Mesenchymal stem cell (in vitro differentiated cells and primary cell): ENCODE measurements at regions not wholly inside any gene's neighbourhood (a gene's known extent, or its start where the extent isn't known, plus 50 kb on each side); places are given as distances from the start of the nearest gene placed in this dataset.

Experiments used
- DNase-seq: peaks from one replicate; pipeline ENCODE4 v3.0.0-alpha.2; 2013
- H2AFZ ChIP-seq: one replicate; pipeline ENCODE4 v1.6.1; 2013; ENCODE audit warnings: low read depth, mild to moderate bottlenecking, control low read depth, inconsistent platforms, low read length, moderate library complexity
- H2AK5ac ChIP-seq: 2 replicates; pipeline ENCODE4 v1.6.1; 2013; ENCODE audit warnings: low read length, moderate library complexity, mild to moderate bottlenecking, inconsistent platforms; ENCODE audit not compliant: severe bottlenecking
- H2BK120ac ChIP-seq: one replicate; pipeline ENCODE4 v1.6.1; 2013; ENCODE audit warnings: low read depth, mild to moderate bottlenecking, inconsistent platforms, low read length, moderate library complexity
- H2BK12ac ChIP-seq, 2 experiments: one replicate each; pipeline ENCODE4 v1.6.1; 2013; ENCODE audit warnings: inconsistent platforms in 2 of 2, low read length in 2 of 2, mild to moderate bottlenecking in 2 of 2, moderate library complexity in 2 of 2, control low read depth in 1 of 2
- H2BK15ac ChIP-seq: one replicate; pipeline ENCODE4 v1.6.1; 2013; ENCODE audit warnings: mild to moderate bottlenecking, low read depth, inconsistent platforms; ENCODE audit not compliant: poor library complexity, severe bottlenecking
- H2BK5ac ChIP-seq: 2 replicates; pipeline ENCODE4 v1.6.1; 2013; ENCODE audit warnings: low read depth, mild to moderate bottlenecking, low read length, control low read depth, inconsistent platforms; ENCODE audit not compliant: poor library complexity, severe bottlenecking
- H3K14ac ChIP-seq, 2 experiments: one replicate each; pipeline ENCODE4 v1.6.1; 2013; ENCODE audit warnings: inconsistent platforms in 2 of 2, low read length in 2 of 2, control low read depth in 1 of 2, mild to moderate bottlenecking in 1 of 2, moderate library complexity in 1 of 2
- H3K18ac ChIP-seq, 2 experiments: one replicate each; pipeline ENCODE4 v1.6.1; 2013; ENCODE audit warnings: inconsistent platforms in 2 of 2, low read length in 2 of 2, control low read depth in 1 of 2, low read depth in 1 of 2, mild to moderate bottlenecking in 1 of 2
- H3K23ac ChIP-seq, 2 experiments: one replicate each; pipeline ENCODE4 v1.6.1; 2013; ENCODE audit warnings: inconsistent platforms in 2 of 2, low read length in 2 of 2, mild to moderate bottlenecking in 2 of 2, moderate library complexity in 2 of 2, control low read depth in 1 of 2
- H3K27ac ChIP-seq: 2 replicates; pipeline ENCODE4 v1.5.1; 2013; ENCODE audit warnings: mild to moderate bottlenecking, moderate library complexity, low read length, control low read depth, inconsistent platforms; ENCODE audit not compliant: poor library complexity, severe bottlenecking
- H3K27me3 ChIP-seq, 2 experiments: 2 replicates each; pipeline versions ENCODE4 v1.6.1 to v1.7.0; 2013; ENCODE audit warnings: low read length in 2 of 2, mild to moderate bottlenecking in 2 of 2, moderate library complexity in 2 of 2, control low read depth in 1 of 2, inconsistent platforms in 1 of 2; ENCODE audit not compliant: control insufficient read depth in 1 of 2, insufficient read depth in 1 of 2
- H3K36me3 ChIP-seq, 2 experiments: 2 replicates each; pipeline versions ENCODE4 v1.6.1 to v1.7.0; 2013; ENCODE audit warnings: low read length in 2 of 2, control low read depth in 1 of 2, inconsistent platforms in 1 of 2, low read depth in 1 of 2, mild to moderate bottlenecking in 1 of 2; ENCODE audit not compliant: insufficient read depth in 2 of 2, control insufficient read depth in 1 of 2
- H3K4ac ChIP-seq, 2 experiments: one replicate each; pipeline ENCODE4 v1.6.1; 2013; ENCODE audit warnings: inconsistent platforms in 2 of 2, low read length in 2 of 2, mild to moderate bottlenecking in 2 of 2, moderate library complexity in 2 of 2, control low read depth in 1 of 2, low read depth in 1 of 2
- H3K4me1 ChIP-seq: 2 replicates; pipeline ENCODE4 v1.6.1; 2013; ENCODE audit warnings: low read depth, low read length, control low read depth; ENCODE audit not compliant: control insufficient read depth, insufficient read depth
- H3K4me2 ChIP-seq: 2 replicates; pipeline ENCODE4 v1.6.1; 2013; ENCODE audit warnings: low read length, mild to moderate bottlenecking, inconsistent platforms; ENCODE audit not compliant: poor library complexity, severe bottlenecking
- H3K4me3 ChIP-seq, 2 experiments: 2 replicates each; pipeline versions ENCODE4 v1.5.1 to v1.7.0; 2013; ENCODE audit warnings: low read length in 2 of 2, mild to moderate bottlenecking in 2 of 2, control low read depth in 1 of 2, low read depth in 1 of 2; ENCODE audit not compliant: insufficient read depth in 1 of 2
- H3K79me1 ChIP-seq: replicated peaks from 2 replicates; pipeline ENCODE4 v1.6.1; 2013; ENCODE audit warnings: mild to moderate bottlenecking, control low read depth, low read length, inconsistent platforms; ENCODE audit not compliant: poor library complexity, severe bottlenecking
- H3K9ac ChIP-seq: 2 replicates; pipeline ENCODE4 v1.7.0; 2013; ENCODE audit warnings: mild to moderate bottlenecking, low read length, moderate library complexity
- H3K9me3 ChIP-seq: 2 replicates; pipeline ENCODE4 v1.7.0; 2013; ENCODE audit warnings: mild to moderate bottlenecking, low read length; ENCODE audit not compliant: control insufficient read depth
- H4K8ac ChIP-seq: one replicate; pipeline ENCODE4 v1.6.1; 2013; ENCODE audit warnings: inconsistent platforms, mild to moderate bottlenecking, low read length, moderate library complexity
- H4K91ac ChIP-seq: one replicate; pipeline ENCODE4 v1.6.1; 2013; ENCODE audit warnings: mild to moderate bottlenecking, low read length, inconsistent platforms
- WGBS: methylation state at CpG from one replicate; pipeline ENCODE4 v1.1.7; 2013; ENCODE audit warnings: mixed read lengths; 5-methylcytosine and 5-hydroxymethylcytosine counted together

DNA sequence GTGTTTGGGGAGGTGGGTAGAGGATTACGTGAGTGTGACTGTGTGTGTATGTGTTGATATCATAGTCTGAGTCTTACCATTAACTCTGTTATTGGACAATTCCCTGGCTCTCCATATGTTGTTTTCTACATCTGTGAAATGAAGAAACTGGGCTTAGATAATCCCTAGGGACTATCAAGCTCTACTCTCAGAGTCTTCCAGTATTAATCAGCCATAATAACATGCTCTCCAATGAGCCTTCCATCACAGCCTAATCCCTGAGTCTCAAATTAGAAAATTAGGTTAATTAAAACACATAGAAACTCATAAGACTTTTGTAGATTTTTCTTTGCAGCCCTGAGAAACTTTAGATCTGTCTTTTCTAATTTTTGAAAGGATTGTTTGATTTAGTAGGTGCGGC is 404.2 kb upstream of the RARB start:
- Histone ChIP-seq H3K9me3 (no peaks in the 10 kb centered on the region), H3K18ac (no peak overlapping the region), H2BK120ac (no peak overlapping the region), H2BK12ac (no peak overlapping the region), H2BK5ac (no peak overlapping the region), H2AK5ac (no peak overlapping the region), H2BK15ac (no peak overlapping the region), H2AFZ (no peak overlapping the region), H3K4ac (no peak overlapping the region), H3K27me3 (no peaks in the 10 kb centered on the region), H3K4me2 (no peak overlapping the region), H3K79me1 (no peaks in the 10 kb centered on the region), H3K23ac (no peak overlapping the region), H4K91ac (no peak overlapping the region), H3K4me3 (no peak overlapping the region), H3K4me1 (no peaks in the 10 kb centered on the region), H3K14ac (no peak overlapping the region), H3K36me3 (no peaks in the 10 kb centered on the region), H3K27ac (no peak overlapping the region), H3K9ac (no peak overlapping the region), H4K8ac (no peak overlapping the region)
- no peak for DNase-seq
- WGBS, result no CpG with 5 or more reads among the region's 2 CpGs

DNA sequence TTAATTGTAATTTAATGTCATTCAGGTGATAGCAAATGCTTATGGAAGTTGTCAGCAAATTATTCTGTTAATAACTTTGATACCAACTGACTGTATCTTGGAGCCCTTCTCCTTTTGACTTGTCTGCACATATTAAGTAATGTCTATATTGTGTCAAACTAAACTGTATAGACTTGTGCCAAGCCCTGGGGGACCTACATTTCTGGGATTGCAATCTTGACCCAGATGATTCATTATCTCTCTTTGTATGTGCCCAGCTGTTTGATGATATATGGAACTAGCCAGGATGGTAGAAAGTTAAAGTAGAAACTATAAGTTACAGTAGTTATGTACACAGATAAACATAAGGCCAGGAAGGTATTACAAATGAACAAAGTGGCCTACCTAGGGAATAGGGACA is 402.8 kb upstream of the RARB start:
- H4K91ac ChIP-seq, result no peak overlapping the region
- no peak for DNase-seq
- no peaks in the 10 kb centered on the region for H3K79me1 ChIP-seq
- no peaks in the 10 kb centered on the region for H3K36me3 ChIP-seq
- no peak overlapping the region for H2BK5ac ChIP-seq
- no peak overlapping the region for H3K27ac ChIP-seq
- H2BK12ac ChIP-seq, result no peak overlapping the region
- H3K4ac ChIP-seq, result no peak overlapping the region
- H3K4me2 ChIP-seq, result no peak overlapping the region
- no peak overlapping the region for H2BK15ac ChIP-seq
- no peaks in the 10 kb centered on the region for H3K9me3 ChIP-seq
- no peak overlapping the region for H2BK120ac ChIP-seq
- no peak overlapping the region for H3K14ac ChIP-seq
- H3K4me1 ChIP-seq, result no peaks in the 10 kb centered on the region
- H3K9ac ChIP-seq, result no peak overlapping the region
- no peaks in the 10 kb centered on the region for H3K27me3 ChIP-seq
- no peak overlapping the region for H2AFZ ChIP-seq
- no peak overlapping the region for H3K23ac ChIP-seq
- no peak overlapping the region for H3K4me3 ChIP-seq
- H4K8ac ChIP-seq, result no peak overlapping the region
- no peak overlapping the region for H3K18ac ChIP-seq
- no peak overlapping the region for H2AK5ac ChIP-seq

DNA sequence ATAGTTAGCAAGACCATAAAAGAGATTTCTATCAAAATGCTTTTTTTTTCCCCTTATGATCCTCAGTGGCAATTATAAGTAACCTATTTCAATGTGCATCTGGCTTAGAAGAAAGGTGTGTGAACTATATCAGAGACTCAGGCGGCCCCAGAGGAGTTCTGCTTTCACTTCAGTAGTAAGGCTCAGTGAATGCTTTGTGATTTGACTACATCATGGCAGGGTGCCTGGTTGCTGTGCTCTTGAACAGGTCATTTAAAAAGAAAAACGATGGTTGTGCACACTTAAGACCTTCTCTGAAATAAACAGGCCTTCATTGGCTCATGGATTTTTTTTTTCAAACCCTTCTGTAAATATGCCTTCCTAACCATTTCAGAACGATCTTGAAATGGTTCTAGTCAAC is 400.4 kb upstream of the RARB start:
- WGBS, result 52% methylated on average over 3 of the region's 3 CpGs
- DNase-seq, result no peak
- Histone ChIP-seq H2BK15ac (no peak overlapping the region), H3K4me1 (no peaks in the 10 kb centered on the region), H2AFZ (no peak overlapping the region), H3K23ac (no peak overlapping the region), H4K91ac (no peak overlapping the region), H2BK12ac (no peak overlapping the region), H2BK120ac (no peak overlapping the region), H3K27ac (no peak overlapping the region), H3K9me3 (no peaks in the 10 kb centered on the region), H3K4me2 (no peak overlapping the region), H3K36me3 (no peaks in the 10 kb centered on the region), H2AK5ac (no peak overlapping the region), H3K18ac (no peak overlapping the region), H3K9ac (no peak overlapping the region), H3K27me3 (no peaks in the 10 kb centered on the region), H4K8ac (no peak overlapping the region), H3K14ac (no peak overlapping the region), H3K4me3 (no peak overlapping the region), H3K79me1 (no peaks in the 10 kb centered on the region), H2BK5ac (no peak overlapping the region), H3K4ac (no peak overlapping the region)

DNA sequence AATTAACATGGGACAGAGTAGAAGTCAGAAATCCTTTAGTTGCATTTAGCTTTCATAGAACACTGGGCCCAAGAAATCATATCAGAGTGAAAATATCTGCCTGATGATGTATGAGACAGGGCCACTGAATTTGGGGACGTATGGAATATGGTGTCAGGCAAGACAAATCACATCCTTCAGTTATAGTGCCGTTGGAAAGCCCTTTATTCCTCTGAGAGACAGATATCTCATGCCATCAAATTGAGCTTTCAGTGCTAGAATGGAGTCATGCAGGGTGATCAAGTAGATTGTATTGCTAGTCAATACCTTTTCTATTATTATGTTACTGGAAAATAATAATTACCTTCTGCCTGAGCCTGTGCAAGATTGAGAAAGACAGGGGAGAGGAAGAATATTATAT is 398.2 kb upstream of the RARB start:
- H3K36me3 ChIP-seq, result no peaks in the 10 kb centered on the region
- no peak overlapping the region for H2BK15ac ChIP-seq
- no peak overlapping the region for H3K4me3 ChIP-seq
- no peak for DNase-seq
- no peak overlapping the region for H3K23ac ChIP-seq
- no peak overlapping the region for H3K14ac ChIP-seq
- no peaks in the 10 kb centered on the region for H3K9me3 ChIP-seq
- H2AFZ ChIP-seq, result no peak overlapping the region
- H3K4me2 ChIP-seq, result no peak overlapping the region
- no peak overlapping the region for H2BK120ac ChIP-seq
- no peak overlapping the region for H4K8ac ChIP-seq
- H3K18ac ChIP-seq, result no peak overlapping the region
- whole genome bisulfite sequencing, result 65% methylated on average over 2 of the region's 2 CpGs
- no peak overlapping the region for H2BK12ac ChIP-seq
- H3K4ac ChIP-seq, result no peak overlapping the region
- no peak overlapping the region for H2BK5ac ChIP-seq
- no peak overlapping the region for H3K27ac ChIP-seq
- H4K91ac ChIP-seq, result no peak overlapping the region
- no peak overlapping the region for H2AK5ac ChIP-seq
- no peaks in the 10 kb centered on the region for H3K27me3 ChIP-seq
- no peaks in the 10 kb centered on the region for H3K79me1 ChIP-seq
- H3K4me1 ChIP-seq, result no peaks in the 10 kb centered on the region
- H3K9ac ChIP-seq, result no peak overlapping the region
